ENCODE measurements at regions not wholly inside any gene's neighbourhood (a gene's known extent, or its start where the extent isn't known, plus 50 kb on each side); places are given as distances from the start of the nearest gene placed in this dataset.

DNA sequence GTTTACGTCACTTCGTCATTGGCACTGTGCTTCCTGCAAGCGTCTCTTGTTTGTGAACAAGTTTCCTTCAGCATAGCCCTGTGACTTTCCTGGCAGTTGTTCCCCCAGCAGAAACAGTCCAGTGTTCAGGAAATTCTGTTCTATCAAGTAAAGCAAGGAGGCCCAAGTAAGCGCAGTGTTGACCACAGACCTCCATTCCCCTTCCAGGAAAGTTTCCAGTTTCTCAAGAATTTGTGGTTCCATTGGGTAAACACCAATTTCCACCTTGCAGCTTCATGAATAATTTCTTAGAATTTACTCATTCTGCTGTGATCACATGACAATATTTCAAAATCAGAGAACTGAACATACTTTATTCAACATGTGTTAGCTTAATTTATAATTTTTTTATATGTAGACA, 88.5 kb upstream of the ETV3 start:
- no peaks in the 10 kb centered on the region for H4K20me1 ChIP-seq (ENCODE audit: insufficient read depth, low read length)
- H3K23ac ChIP-seq (ENCODE audit: low read depth, low read length) = no peak overlapping the region
- no peak overlapping the region for H2BK5ac ChIP-seq (ENCODE audit: low read depth, low read length, poor library complexity, severe bottlenecking)
- no peak overlapping the region for H2AK5ac ChIP-seq (ENCODE audit: low read depth, low read length)
- H3K36me3 ChIP-seq (ENCODE audit: control insufficient read depth, insufficient read depth, low read length) = no peaks in the 10 kb centered on the region
- H3K4me1 ChIP-seq (ENCODE audit: control insufficient read depth, insufficient read depth, low read length) = no peaks in the 10 kb centered on the region
- H2AK9ac ChIP-seq (replicated peaks; ENCODE audit: low read depth, low read length, poor library complexity) = no peak overlapping the region
- intact Hi-C loops (cut with micrococcal nuclease) = no loop called here
- no peak overlapping the region for H3K18ac ChIP-seq (ENCODE audit: low read depth, low read length)
- no peak overlapping the region for H3K14ac ChIP-seq (replicated peaks; ENCODE audit: low read depth, low read length)
- dilution Hi-C loops (cut with HindIII; ENCODE audit: low sequenced_read_pairs, unreplicated experiment) = no loop called here
- POLR2A ChIA-PET (ENCODE audit: unreplicated experiment) = no interaction called here
- H3K4me2 ChIP-seq (ENCODE audit: low read depth, low read length) = no peak overlapping the region
- 80% methylated on average over 3 of the region's 4 CpGs; no CpG with 5 or more reads in 1 of the 2 experiments for WGBS, 2 experiments (ENCODE audit: extremely low coverage in 2 of 2, insufficient read length in 1 of 2)
- H3K4ac ChIP-seq (ENCODE audit: low read depth, low read length) = no peak overlapping the region
- H2AFZ ChIP-seq (replicated peaks; ENCODE audit: low read length, poor library complexity) = no peak overlapping the region
- no peak overlapping the region for H2BK120ac ChIP-seq (ENCODE audit: low read depth, low read length)
- CTCF ChIA-PET = no interaction called here
- no peak overlapping the region for H3K27ac ChIP-seq (ENCODE audit: insufficient read depth, low read length)
- H2BK15ac ChIP-seq (ENCODE audit: low read depth, low read length) = no peak overlapping the region
- no peak overlapping the region for H4K91ac ChIP-seq (ENCODE audit: insufficient read depth, low read depth, low read length)
- no peak for DNase-seq
- TF ChIP-seq CEBPB (IDR thresholded peaks at IDR 0.05; ENCODE audit: low read depth, low read length) = no peak
- TF ChIP-seq MXI1 (IDR thresholded peaks at IDR 0.05; ENCODE audit: borderline replicate concordance, low read depth, low read length) = no peak
- TF ChIP-seq CTCF (conservative IDR thresholded peaks at IDR 0.05; ENCODE audit: low read depth, low read length) = no peak
- TF ChIP-seq MAFK (IDR thresholded peaks at IDR 0.05; ENCODE audit: low read depth, low read length) = no peak
- TF ChIP-seq RCOR1 (IDR thresholded peaks at IDR 0.05; ENCODE audit: insufficient replicate concordance, low read length) = no peak
- H3K9me3 ChIP-seq (ENCODE audit: control insufficient read depth, insufficient read depth, low read length) = no peaks in the 10 kb centered on the region
- H3K4me3 ChIP-seq (ENCODE audit: insufficient read depth, low read depth, low read length) = no peak overlapping the region
- no peaks in the 10 kb centered on the region; the same call in none of the 2 replicates for H3K27me3 ChIP-seq (ENCODE audit: control insufficient read depth, insufficient read depth, low read length)
- no peaks in the 10 kb centered on the region for H3K9me1 ChIP-seq (ENCODE audit: insufficient read depth, low read length)
- H4K5ac ChIP-seq (ENCODE audit: low read depth, low read length) = no peak overlapping the region
- no peak overlapping the region for H4K8ac ChIP-seq (ENCODE audit: low read depth in 2 of 2, low read length in 2 of 2)
- no peak overlapping the region for H3K56ac ChIP-seq (ENCODE audit: extremely low read depth, insufficient read depth, low read length)
- H2BK20ac ChIP-seq (ENCODE audit: low read depth, low read length) = no peak overlapping the region
- no TSS peak for BruUV-seq (replicated peaks)
- in situ Hi-C loops (cut with MboI; ENCODE audit: low sequenced_read_pairs) = no loop called here
- no peak overlapping the region for H3K9ac ChIP-seq (ENCODE audit: low read depth, low read length)
- ATAC-seq (ENCODE audit: low read depth) = no peak
- no peaks in the 10 kb centered on the region for H3K79me1 ChIP-seq (ENCODE audit: low read depth in 1 of 2, low read length in 2 of 2)
